AG20443 (cell line): ENCODE measurements at regions not wholly inside any gene's neighbourhood (a gene's known extent, or its start where the extent isn't known, plus 50 kb on each side); places are given as distances from the start of the nearest gene placed in this dataset.

ENCODE experiments used
- DNase-seq: peaks from one replicate; pipeline ENCODE4 v3.0.0; 2012; ENCODE audit warnings: low spot score, mixed read lengths

- peak; percentile 33 for DNase-seq
Observed at GRCh38 chr21:28644762-28645161, 347.9 kb downstream of the LTN1 start.

GRCh38 chr21:28642891-28643290, 349.8 kb downstream of the LTN1 start:
- no peak for DNase-seq

- DNase-seq, result no peak
Observed at GRCh38 chr21:28641731-28642130, 350.9 kb downstream of the LTN1 start.

GRCh38 chr21:28640326-28640725, 352.4 kb downstream of the LTN1 start:
- no peak for DNase-seq

GRCh38 chr21:28639737-28640136, 352.9 kb downstream of the LTN1 start:
- DNase-seq, result peak; percentile 54

- DNase-seq, result peak; percentile 47
Observed at GRCh38 chr21:28636752-28637691, 355.7 kb downstream of the LTN1 start.

GRCh38 chr21:28635541-28635940, 357.1 kb downstream of the LTN1 start:
- DNase-seq, result no peak

- peak; percentile 61 for DNase-seq
Observed at GRCh38 chr21:28633839-28634555, 358.7 kb downstream of the LTN1 start.

- DNase-seq, result peak; percentile 53
Observed at GRCh38 chr21:28632755-28633408, 359.8 kb downstream of the LTN1 start.

- DNase-seq, result no peak
Observed at GRCh38 chr21:28627691-28628090, 365.0 kb downstream of the LTN1 start.

GRCh38 chr21:28627261-28627660, 365.4 kb downstream of the LTN1 start:
- DNase-seq, result no peak

- DNase-seq, result no peak
Observed at GRCh38 chr21:28624626-28625025, 368.1 kb downstream of the LTN1 start.

- no peak for DNase-seq
Observed at GRCh38 chr21:28617300-28617699, 375.4 kb downstream of the LTN1 start.

GRCh38 chr21:28615276-28615675, 377.4 kb downstream of the LTN1 start:
- peak; percentile 76 for DNase-seq

GRCh38 chr21:28614791-28615190, 377.9 kb downstream of the LTN1 start:
- no peak for DNase-seq

- DNase-seq, result peak; percentile 20
Observed at GRCh38 chr21:28608646-28609045, 384.0 kb downstream of the LTN1 start.

- DNase-seq, result no peak
Observed at GRCh38 chr21:28607545-28607944, 385.1 kb downstream of the LTN1 start.

GRCh38 chr21:28604946-28605537, 387.6 kb downstream of the LTN1 start:
- no peak for DNase-seq

GRCh38 chr21:28602546-28602945, 390.1 kb downstream of the LTN1 start:
- DNase-seq, result no peak

GRCh38 chr21:28598214-28598613, 394.5 kb downstream of the LTN1 start:
- DNase-seq, result no peak

- no peak for DNase-seq
Observed at GRCh38 chr21:28592205-28592865, 400.3 kb downstream of the LTN1 start.

- DNase-seq, result no peak
Observed at GRCh38 chr21:28590676-28591075, 402.0 kb downstream of the LTN1 start.
